ENCODE measurements at regions not wholly inside any gene's neighbourhood (a gene's known extent, or its start where the extent isn't known, plus 50 kb on each side); places are given as distances from the start of the nearest gene placed in this dataset.

- TF ChIP-seq TSHZ1 (tag by site-specific recombination; IDR thresholded peaks at IDR 0.05; ENCODE audit: borderline replicate concordance) (no peak), ZNF658 (tag by site-specific recombination; IDR thresholded peaks at IDR 0.05) (no peak), ZNF24 (tag by site-specific recombination; IDR thresholded peaks at IDR 0.05) (no peak), ZNF311 (tag by site-specific recombination; IDR thresholded peaks at IDR 0.05; ENCODE audit: borderline replicate concordance) (no peak), ZNF843 (tag by site-specific recombination; IDR thresholded peaks at IDR 0.05) (no peak), ZNF18 (tag by site-specific recombination; IDR thresholded peaks at IDR 0.05) (no peak)
These were observed 83.0 kb downstream of the ZNF365 start (continued) for GRCh38 chr10:62457196-62457595.

- no peaks in the 10 kb centered on the region for H3K9me3 ChIP-seq (ENCODE audit: control insufficient read depth, insufficient read depth, low read depth, low read length)
- no peak overlapping the region for H3K4me3 ChIP-seq (ENCODE audit: low read depth, low read length)
- no peaks in the 10 kb centered on the region for H3K36me3 ChIP-seq (ENCODE audit: control insufficient read depth in 2 of 2, insufficient read depth in 1 of 2, low read length in 2 of 2)
- no peak for TF ChIP-seq ZNF654 (tag by site-specific recombination; IDR thresholded peaks at IDR 0.05; ENCODE audit: low read depth)
- no peak for TF ChIP-seq ZNF274 (IDR thresholded peaks at IDR 0.05; ENCODE audit: low read length)
- TF ChIP-seq ZNF274 (tag by site-specific recombination; IDR thresholded peaks at IDR 0.05; ENCODE audit: borderline replicate concordance) = no peak
- TF ChIP-seq ZNF501 (tag by site-specific recombination; IDR thresholded peaks at IDR 0.05) = no peak
- TF ChIP-seq ZNF155 (tag by site-specific recombination; IDR thresholded peaks at IDR 0.05) = no peak
- TF ChIP-seq ZNF24 (tag by site-specific recombination; IDR thresholded peaks at IDR 0.05) = no peak
- TF ChIP-seq ZNF596 (tag by site-specific recombination; IDR thresholded peaks at IDR 0.05) = no peak
- no peak for TF ChIP-seq ZBTB17 (tag by site-specific recombination; IDR thresholded peaks at IDR 0.05)
- no peak for TF ChIP-seq SETDB1 (IDR thresholded peaks at IDR 0.05; ENCODE audit: insufficient read length, low read length)
- TF ChIP-seq ZNF37A (tag by site-specific recombination; IDR thresholded peaks at IDR 0.05) = no peak
- TF ChIP-seq ZNF23 (tag by site-specific recombination; IDR thresholded peaks at IDR 0.05; ENCODE audit: borderline replicate concordance) = no peak
- TF ChIP-seq GLIS1 (tag by site-specific recombination; IDR thresholded peaks at IDR 0.05) = no peak
- no peak for TF ChIP-seq ZNF521 (tag by site-specific recombination; IDR thresholded peaks at IDR 0.05)
- H3K4me1 ChIP-seq (ENCODE audit: control insufficient read depth, insufficient read depth, low read length) = no peaks in the 10 kb centered on the region
- H3K27ac ChIP-seq (ENCODE audit: extremely low read depth, low read depth, low read length) = no peak overlapping the region
- ChIA-PET POLR2A (no interaction called here), CTCF (no interaction called here)
These were observed 83.4 kb downstream of the ZNF365 start for GRCh38 chr10:62457598-62457997.

GRCh38 chr10:62459072-62459471 is 84.9 kb downstream of the ZNF365 start:
- CTCF ChIA-PET = interaction anchor here (0.6 to 1.2 kb wide), 3 partner anchors 15 to 22 kb away, joined by 3 read pairs; no protein-coding TSS in a partner anchor
- no peaks in the 10 kb centered on the region for H3K36me3 ChIP-seq (ENCODE audit: control insufficient read depth in 2 of 2, insufficient read depth in 1 of 2, low read length in 2 of 2)
- H3K9me3 ChIP-seq (ENCODE audit: control insufficient read depth, insufficient read depth, low read depth, low read length) = no peaks in the 10 kb centered on the region
- H3K27ac ChIP-seq (ENCODE audit: extremely low read depth, low read depth, low read length) = no peak overlapping the region
- H3K4me1 ChIP-seq (ENCODE audit: control insufficient read depth, insufficient read depth, low read length) = no peaks in the 10 kb centered on the region
- POLR2A ChIA-PET = no interaction called here
- H3K4me3 ChIP-seq (ENCODE audit: low read depth, low read length) = no peak overlapping the region
- TF ChIP-seq ZNF843 (tag by site-specific recombination; IDR thresholded peaks at IDR 0.05) = no peak
- TF ChIP-seq ZNF169 (tag by site-specific recombination; IDR thresholded peaks at IDR 0.05) = no peak
- no peak for TF ChIP-seq BCL6B (tag by site-specific recombination; IDR thresholded peaks at IDR 0.05)
- TF ChIP-seq ZBTB7A (tag by site-specific recombination; IDR thresholded peaks at IDR 0.05; ENCODE audit: low read depth) = no peak
- no peak for TF ChIP-seq GFI1B (tag by site-specific recombination; IDR thresholded peaks at IDR 0.05)
- no peak for TF ChIP-seq BCL11B (tag by site-specific recombination; IDR thresholded peaks at IDR 0.05; ENCODE audit: low read depth)
- TF ChIP-seq ZNF510 (tag by site-specific recombination; IDR thresholded peaks at IDR 0.05; ENCODE audit: insufficient replicate concordance) = no peak
- no peak for TF ChIP-seq ZNF148 (tag by site-specific recombination; IDR thresholded peaks at IDR 0.05; ENCODE audit: borderline replicate concordance)
- TF ChIP-seq ZBTB48 (tag by site-specific recombination; IDR thresholded peaks at IDR 0.05) = no peak
- no peak for TF ChIP-seq ZNF121 (tag by site-specific recombination; IDR thresholded peaks at IDR 0.05)
